ENCODE measurements at regions not wholly inside any gene's neighbourhood (a gene's known extent, or its start where the extent isn't known, plus 50 kb on each side); places are given as distances from the start of the nearest gene placed in this dataset.

GRCh38 chr22:22430111-22430820 is 78.3 kb downstream of the ZNF280B start (continued):
- no peak for TF ChIP-seq PREB (CRISPR knock-in tag; IDR thresholded peaks at IDR 0.05; ENCODE audit: borderline replicate concordance)

- CTCF ChIA-PET = interaction anchor here (0.6 to 3.7 kb wide), 15 partner anchors 9 to 235 kb away, joined by 3 to 45 read pairs (median 4); no protein-coding TSS in a partner anchor
- TF ChIP-seq CREB1 (CRISPR knock-in tag; IDR thresholded peaks at IDR 0.05) (no peak), ZNF121 (CRISPR knock-in tag; IDR thresholded peaks at IDR 0.05) (no peak), NR3C1 (CRISPR knock-in tag; conservative IDR thresholded peaks at IDR 0.05; ENCODE audit: low read depth) (no peak), SOX15 (CRISPR knock-in tag; IDR thresholded peaks at IDR 0.05) (no peak), SMAD3 (CRISPR knock-in tag; IDR thresholded peaks at IDR 0.05; ENCODE audit: borderline replicate concordance) (no peak), FOXJ3 (CRISPR knock-in tag; IDR thresholded peaks at IDR 0.05; ENCODE audit: borderline replicate concordance) (no peak), NFYB (CRISPR knock-in tag; conservative IDR thresholded peaks at IDR 0.05; ENCODE audit: low read depth) (no peak), SMAD4 (CRISPR knock-in tag; IDR thresholded peaks at IDR 0.05) (no peak), PREB (CRISPR knock-in tag; IDR thresholded peaks at IDR 0.05; ENCODE audit: borderline replicate concordance) (no peak)
- TF ChIP-seq, protein P1, sequence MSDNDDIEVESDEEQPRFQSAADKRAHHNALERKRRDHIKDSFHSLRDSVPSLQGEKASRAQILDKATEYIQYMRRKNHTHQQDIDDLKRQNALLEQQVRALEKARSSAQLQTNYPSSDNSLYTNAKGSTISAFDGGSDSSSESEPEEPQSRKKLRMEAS (CRISPR knock-in tag; IDR thresholded peaks at IDR 0.05) = no peak
- TF ChIP-seq, protein P2, sequence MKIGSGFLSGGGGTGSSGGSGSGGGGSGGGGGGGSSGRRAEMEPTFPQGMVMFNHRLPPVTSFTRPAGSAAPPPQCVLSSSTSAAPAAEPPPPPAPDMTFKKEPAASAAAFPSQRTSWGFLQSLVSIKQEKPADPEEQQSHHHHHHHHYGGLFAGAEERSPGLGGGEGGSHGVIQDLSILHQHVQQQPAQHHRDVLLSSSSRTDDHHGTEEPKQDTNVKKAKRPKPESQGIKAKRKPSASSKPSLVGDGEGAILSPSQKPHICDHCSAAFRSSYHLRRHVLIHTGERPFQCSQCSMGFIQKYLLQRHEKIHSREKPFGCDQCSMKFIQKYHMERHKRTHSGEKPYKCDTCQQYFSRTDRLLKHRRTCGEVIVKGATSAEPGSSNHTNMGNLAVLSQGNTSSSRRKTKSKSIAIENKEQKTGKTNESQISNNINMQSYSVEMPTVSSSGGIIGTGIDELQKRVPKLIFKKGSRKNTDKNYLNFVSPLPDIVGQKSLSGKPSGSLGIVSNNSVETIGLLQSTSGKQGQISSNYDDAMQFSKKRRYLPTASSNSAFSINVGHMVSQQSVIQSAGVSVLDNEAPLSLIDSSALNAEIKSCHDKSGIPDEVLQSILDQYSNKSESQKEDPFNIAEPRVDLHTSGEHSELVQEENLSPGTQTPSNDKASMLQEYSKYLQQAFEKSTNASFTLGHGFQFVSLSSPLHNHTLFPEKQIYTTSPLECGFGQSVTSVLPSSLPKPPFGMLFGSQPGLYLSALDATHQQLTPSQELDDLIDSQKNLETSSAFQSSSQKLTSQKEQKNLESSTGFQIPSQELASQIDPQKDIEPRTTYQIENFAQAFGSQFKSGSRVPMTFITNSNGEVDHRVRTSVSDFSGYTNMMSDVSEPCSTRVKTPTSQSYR (CRISPR knock-in tag; IDR thresholded peaks at IDR 0.05) = no peak
- peaks cover 8% of the 10 kb centered on the region for H3K9me3 Mint-ChIP-seq
- H3K36me3 Mint-ChIP-seq = no peaks in the 10 kb centered on the region
- POLR2A ChIA-PET = no interaction called here
- H3K27me3 Mint-ChIP-seq (ENCODE audit: low read depth) = peaks cover 100% of the 10 kb centered on the region
- H3K4me3 Mint-ChIP-seq = no peak overlapping the region
- ATAC-seq (peak; percentile 98), DNase-seq (ENCODE audit: low spot score) (peak; percentile 79)
- H3K27ac Mint-ChIP-seq = no peak overlapping the region
- H3K4me1 Mint-ChIP-seq = 0 out of 2 replicates have a peak, but pooled peaks cover 3% of the 10 kb centered on the region
Measured at GRCh38 chr22:22431271-22432220, 77.0 kb downstream of the ZNF280B start.

GRCh38 chr22:22432479-22432878 is 76.1 kb downstream of the ZNF280B start:
- H3K36me3 Mint-ChIP-seq = no peaks in the 10 kb centered on the region
- CTCF ChIA-PET = interaction anchor here (1.3 to 3.7 kb wide), 3 partner anchors 10 to 277 kb away, joined by 3 to 45 read pairs (median 17); no protein-coding TSS in a partner anchor
- TF ChIP-seq PREB (CRISPR knock-in tag; IDR thresholded peaks at IDR 0.05; ENCODE audit: borderline replicate concordance) (no peak), CDX4 (CRISPR knock-in tag; IDR thresholded peaks at IDR 0.05; ENCODE audit: borderline replicate concordance) (no peak), SOX15 (CRISPR knock-in tag; IDR thresholded peaks at IDR 0.05) (no peak), NFE2L1 (CRISPR knock-in tag; IDR thresholded peaks at IDR 0.05) (no peak), E2F1 (CRISPR knock-in tag; IDR thresholded peaks at IDR 0.05) (no peak), CREB1 (CRISPR knock-in tag; IDR thresholded peaks at IDR 0.05) (no peak), USF1 (CRISPR knock-in tag; IDR thresholded peaks at IDR 0.05) (no peak)
- TF ChIP-seq, protein P3, sequence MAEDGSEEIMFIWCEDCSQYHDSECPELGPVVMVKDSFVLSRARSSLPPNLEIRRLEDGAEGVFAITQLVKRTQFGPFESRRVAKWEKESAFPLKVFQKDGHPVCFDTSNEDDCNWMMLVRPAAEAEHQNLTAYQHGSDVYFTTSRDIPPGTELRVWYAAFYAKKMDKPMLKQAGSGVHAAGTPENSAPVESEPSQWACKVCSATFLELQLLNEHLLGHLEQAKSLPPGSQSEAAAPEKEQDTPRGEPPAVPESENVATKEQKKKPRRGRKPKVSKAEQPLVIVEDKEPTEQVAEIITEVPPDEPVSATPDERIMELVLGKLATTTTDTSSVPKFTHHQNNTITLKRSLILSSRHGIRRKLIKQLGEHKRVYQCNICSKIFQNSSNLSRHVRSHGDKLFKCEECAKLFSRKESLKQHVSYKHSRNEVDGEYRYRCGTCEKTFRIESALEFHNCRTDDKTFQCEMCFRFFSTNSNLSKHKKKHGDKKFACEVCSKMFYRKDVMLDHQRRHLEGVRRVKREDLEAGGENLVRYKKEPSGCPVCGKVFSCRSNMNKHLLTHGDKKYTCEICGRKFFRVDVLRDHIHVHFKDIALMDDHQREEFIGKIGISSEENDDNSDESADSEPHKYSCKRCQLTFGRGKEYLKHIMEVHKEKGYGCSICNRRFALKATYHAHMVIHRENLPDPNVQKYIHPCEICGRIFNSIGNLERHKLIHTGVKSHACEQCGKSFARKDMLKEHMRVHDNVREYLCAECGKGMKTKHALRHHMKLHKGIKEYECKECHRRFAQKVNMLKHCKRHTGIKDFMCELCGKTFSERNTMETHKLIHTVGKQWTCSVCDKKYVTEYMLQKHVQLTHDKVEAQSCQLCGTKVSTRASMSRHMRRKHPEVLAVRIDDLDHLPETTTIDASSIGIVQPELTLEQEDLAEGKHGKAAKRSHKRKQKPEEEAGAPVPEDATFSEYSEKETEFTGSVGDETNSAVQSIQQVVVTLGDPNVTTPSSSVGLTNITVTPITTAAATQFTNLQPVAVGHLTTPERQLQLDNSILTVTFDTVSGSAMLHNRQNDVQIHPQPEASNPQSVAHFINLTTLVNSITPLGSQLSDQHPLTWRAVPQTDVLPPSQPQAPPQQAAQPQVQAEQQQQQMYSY (CRISPR knock-in tag; IDR thresholded peaks at IDR 0.05) = no peak

More at GRCh38 chr22:22432479-22432878, 76.1 kb downstream of the ZNF280B start:
- no peak for ATAC-seq
- Mint-ChIP-seq H3K27me3 (ENCODE audit: low read depth) (peaks cover 100% of the 10 kb centered on the region), H3K4me3 (no peak overlapping the region), H3K27ac (no peak overlapping the region), H3K4me1 (0 out of 2 replicates have a peak, but pooled peaks cover 2% of the 10 kb centered on the region), H3K9me3 (peaks cover 8% of the 10 kb centered on the region)
- POLR2A ChIA-PET = no interaction called here
- DNase-seq (ENCODE audit: low spot score) = no peak
